Mesendoderm (in vitro differentiated cells): ENCODE measurements at regions not wholly inside any gene's neighbourhood (a gene's known extent, or its start where the extent isn't known, plus 50 kb on each side); places are given as distances from the start of the nearest gene placed in this dataset.

Experiments
- DNase-seq: peaks from one replicate; pipeline ENCODE4 v3.0.0; 2013
- H2AK5ac ChIP-seq: 2 replicates; pipeline ENCODE4 v1.6.1; 2013; ENCODE audit warnings: low read length, inconsistent platforms
- H2BK120ac ChIP-seq: 2 replicates; pipeline ENCODE4 v1.6.1; 2013; ENCODE audit warnings: low read depth, mild to moderate bottlenecking, low read length, moderate library complexity, mixed read lengths
- H2BK15ac ChIP-seq: replicated peaks from 2 replicates; pipeline ENCODE4 v1.6.1; 2013; ENCODE audit warnings: low read depth, mild to moderate bottlenecking, moderate library complexity
- H2BK5ac ChIP-seq: 2 replicates; pipeline ENCODE4 v1.6.1; 2013; ENCODE audit warnings: low read length, inconsistent platforms
- H3K18ac ChIP-seq: 2 replicates; pipeline ENCODE4 v1.6.1; 2013; ENCODE audit warnings: mild to moderate bottlenecking, low read length, mixed read lengths
- H3K23ac ChIP-seq: one replicate; pipeline ENCODE4 v1.6.1; 2013; ENCODE audit warnings: low read length
- H3K27ac ChIP-seq: 2 replicates; pipeline ENCODE4 v1.5.1; 2013; ENCODE audit warnings: low read depth, mild to moderate bottlenecking, inconsistent platforms, low read length, moderate library complexity
- H3K27me3 ChIP-seq: 2 replicates; pipeline ENCODE4 v1.6.1; 2013; ENCODE audit warnings: low read length, control low read depth, mild to moderate bottlenecking, inconsistent platforms; ENCODE audit not compliant: insufficient read depth, poor library complexity
- H3K36me3 ChIP-seq: 2 replicates; pipeline ENCODE4 v1.6.1; 2013; ENCODE audit warnings: low read length, inconsistent platforms; ENCODE audit not compliant: control insufficient read depth, insufficient read depth
- H3K4ac ChIP-seq: one replicate; pipeline ENCODE4 v1.6.1; 2013; ENCODE audit warnings: low read depth, mild to moderate bottlenecking, low read length, moderate library complexity
- H3K4me1 ChIP-seq: 2 replicates; pipeline ENCODE4 v1.6.1; 2013; ENCODE audit warnings: low read depth, low read length, inconsistent platforms; ENCODE audit not compliant: control insufficient read depth
- H3K4me2 ChIP-seq: 2 replicates; pipeline ENCODE4 v1.6.1; 2013; ENCODE audit warnings: low read length
- H3K4me3 ChIP-seq: 2 replicates; pipeline ENCODE4 v1.5.1; 2013; ENCODE audit warnings: mild to moderate bottlenecking, low read length
- H3K56ac ChIP-seq: one replicate; pipeline ENCODE4 v1.6.1; 2013; ENCODE audit warnings: low read length
- H3K79me1 ChIP-seq: 2 replicates; pipeline ENCODE4 v1.6.1; 2013; ENCODE audit warnings: low read length, inconsistent platforms
- H3K79me2 ChIP-seq: 2 replicates; pipeline ENCODE4 v1.6.1; 2013; ENCODE audit warnings: mild to moderate bottlenecking, low read length; ENCODE audit not compliant: control insufficient read depth, insufficient read depth
- H3K9ac ChIP-seq: 2 replicates; pipeline ENCODE4 v1.6.1; 2013; ENCODE audit warnings: low read length, inconsistent platforms
- H4K5ac ChIP-seq: one replicate; pipeline ENCODE4 v1.6.1; 2013; ENCODE audit warnings: low read length
- H4K8ac ChIP-seq: one replicate; pipeline ENCODE4 v1.6.1; 2013; ENCODE audit warnings: low read depth, mild to moderate bottlenecking, control low read depth, low read length, moderate library complexity
- WGBS: extraction: QIAGEN DNeasy Blood & Tissue Kit; methylation state at CpG from one replicate; pipeline ENCODE4 v1.1.7; 2013; ENCODE audit warnings: low lambda C conversion rate, missing lambda C conversion rate; ENCODE audit not compliant: insufficient coverage; ENCODE audit errors: extremely low coverage; 5-methylcytosine and 5-hydroxymethylcytosine counted together

- H4K8ac ChIP-seq: no peak overlapping the region
- DNase-seq: no peak
- no peak overlapping the region for H3K4ac ChIP-seq
- H3K56ac ChIP-seq: no peak overlapping the region
- H3K23ac ChIP-seq: no peak overlapping the region
- no peak overlapping the region for H3K4me2 ChIP-seq
- H4K5ac ChIP-seq: no peak overlapping the region
- no peak overlapping the region for H3K27ac ChIP-seq
- no peaks in the 10 kb centered on the region for H3K79me2 ChIP-seq
- H3K18ac ChIP-seq: no peak overlapping the region
- WGBS: no CpG with 5 or more reads among the region's 1 CpG
- H3K4me1 ChIP-seq: no peaks in the 10 kb centered on the region
- H2BK120ac ChIP-seq: no peak overlapping the region
- no peak overlapping the region for H2BK15ac ChIP-seq
- no peaks in the 10 kb centered on the region for H3K79me1 ChIP-seq
- no peak overlapping the region for H2BK5ac ChIP-seq
- no peaks in the 10 kb centered on the region for H3K27me3 ChIP-seq
- H3K9ac ChIP-seq: no peak overlapping the region
- H2AK5ac ChIP-seq: no peak overlapping the region
- H3K4me3 ChIP-seq: no peak overlapping the region
- no peaks in the 10 kb centered on the region for H3K36me3 ChIP-seq
Observed at GRCh38 chr5:122602700-122603099, 172.2 kb upstream of the SNX2 start.

GRCh38 chr5:122605236-122605635 is 169.6 kb upstream of the SNX2 start:
- no peak overlapping the region for H3K4ac ChIP-seq
- H3K36me3 ChIP-seq: no peaks in the 10 kb centered on the region
- no peak overlapping the region for H2AK5ac ChIP-seq
- WGBS: no CpG with 5 or more reads among the region's 4 CpGs
- no peak overlapping the region for H3K56ac ChIP-seq
- H3K79me1 ChIP-seq: no peaks in the 10 kb centered on the region
- H3K18ac ChIP-seq: no peak overlapping the region
- H3K4me1 ChIP-seq: no peaks in the 10 kb centered on the region
- H3K27me3 ChIP-seq: no peaks in the 10 kb centered on the region
- H3K4me3 ChIP-seq: no peak overlapping the region
- H2BK120ac ChIP-seq: no peak overlapping the region
- H3K23ac ChIP-seq: no peak overlapping the region
- no peak for DNase-seq
- no peak overlapping the region for H3K4me2 ChIP-seq
- no peak overlapping the region for H2BK15ac ChIP-seq
- H3K9ac ChIP-seq: no peak overlapping the region
- H4K8ac ChIP-seq: no peak overlapping the region
- no peak overlapping the region for H2BK5ac ChIP-seq
- H3K79me2 ChIP-seq: no peaks in the 10 kb centered on the region
- H4K5ac ChIP-seq: no peak overlapping the region
- H3K27ac ChIP-seq: no peak overlapping the region

GRCh38 chr5:122607818-122608217 is 167.1 kb upstream of the SNX2 start:
- H2AK5ac ChIP-seq: no peak overlapping the region
- H3K4me3 ChIP-seq: no peak overlapping the region
- no peak overlapping the region for H4K8ac ChIP-seq
- no peak overlapping the region for H3K4ac ChIP-seq
- H4K5ac ChIP-seq: no peak overlapping the region
- H3K23ac ChIP-seq: no peak overlapping the region
- H3K18ac ChIP-seq: no peak overlapping the region
- H3K27ac ChIP-seq: no peak overlapping the region
- no peak overlapping the region for H3K9ac ChIP-seq
- H3K79me2 ChIP-seq: no peaks in the 10 kb centered on the region
- H3K56ac ChIP-seq: no peak overlapping the region
- no peak overlapping the region for H2BK15ac ChIP-seq
- H3K79me1 ChIP-seq: no peaks in the 10 kb centered on the region
- H3K27me3 ChIP-seq: no peaks in the 10 kb centered on the region
- H3K36me3 ChIP-seq: no peaks in the 10 kb centered on the region
- H3K4me2 ChIP-seq: no peak overlapping the region
- no peak overlapping the region for H2BK120ac ChIP-seq
- no peak for DNase-seq
- H3K4me1 ChIP-seq: no peaks in the 10 kb centered on the region
- no peak overlapping the region for H2BK5ac ChIP-seq
- WGBS: no CpG with 5 or more reads among the region's 3 CpGs

GRCh38 chr5:122608222-122608621 is 166.7 kb upstream of the SNX2 start:
- Histone ChIP-seq H3K4ac (no peak overlapping the region), H2BK15ac (no peak overlapping the region), H3K27ac (no peak overlapping the region), H3K9ac (no peak overlapping the region), H3K4me2 (no peak overlapping the region), H2BK120ac (no peak overlapping the region), H3K23ac (no peak overlapping the region), H3K79me2 (no peaks in the 10 kb centered on the region), H4K5ac (no peak overlapping the region), H3K79me1 (no peaks in the 10 kb centered on the region), H2AK5ac (no peak overlapping the region), H3K18ac (no peak overlapping the region), H3K56ac (no peak overlapping the region), H4K8ac (no peak overlapping the region), H3K4me3 (no peak overlapping the region), H3K36me3 (no peaks in the 10 kb centered on the region), H2BK5ac (no peak overlapping the region), H3K27me3 (no peaks in the 10 kb centered on the region), H3K4me1 (peaks cover 1% of the 10 kb centered on the region)
- no peak for DNase-seq
- no CpG with 5 or more reads among the region's 3 CpGs for WGBS

- H3K27ac ChIP-seq: no peak overlapping the region
- H3K79me2 ChIP-seq: no peaks in the 10 kb centered on the region
- no peak overlapping the region for H3K4me2 ChIP-seq
- no peak overlapping the region for H4K5ac ChIP-seq
- H3K18ac ChIP-seq: no peak overlapping the region
- DNase-seq: peak; percentile 81
- H3K79me1 ChIP-seq: no peaks in the 10 kb centered on the region
- no peak overlapping the region for H3K9ac ChIP-seq
- H3K23ac ChIP-seq: no peak overlapping the region
- H2BK5ac ChIP-seq: no peak overlapping the region
- no peaks in the 10 kb centered on the region for H3K27me3 ChIP-seq
- H3K56ac ChIP-seq: no peak overlapping the region
- no peak overlapping the region for H2BK120ac ChIP-seq
- H2BK15ac ChIP-seq: no peak overlapping the region
- H2AK5ac ChIP-seq: no peak overlapping the region
- no peak overlapping the region for H3K4me3 ChIP-seq
- H4K8ac ChIP-seq: no peak overlapping the region
- no CpG with 5 or more reads among the region's 2 CpGs for WGBS
- H3K4ac ChIP-seq: no peak overlapping the region
- H3K4me1 ChIP-seq: peaks cover 2% of the 10 kb centered on the region
- H3K36me3 ChIP-seq: no peaks in the 10 kb centered on the region
Observed at GRCh38 chr5:122611406-122611805, 163.5 kb upstream of the SNX2 start.

- Histone ChIP-seq H2AK5ac (no peak overlapping the region), H4K8ac (no peak overlapping the region), H3K56ac (peak overlapping the region; percentile 50), H3K79me2 (no peaks in the 10 kb centered on the region), H3K79me1 (no peaks in the 10 kb centered on the region), H2BK15ac (no peak overlapping the region), H3K27ac (peak overlapping the region; percentile 25), H3K9ac (no peak overlapping the region), H3K4me3 (no peak overlapping the region), H3K27me3 (no peaks in the 10 kb centered on the region), H3K4me1 (peaks cover 2% of the 10 kb centered on the region), H2BK5ac (peak overlapping the region; percentile 32), H3K4me2 (no peak overlapping the region), H3K23ac (no peak overlapping the region), H3K36me3 (no peaks in the 10 kb centered on the region), H3K4ac (no peak overlapping the region), H2BK120ac (no peak overlapping the region), H4K5ac (no peak overlapping the region), H3K18ac (peak overlapping the region; percentile 94)
- no peak for DNase-seq
- WGBS: no CpG with 5 or more reads among the region's 5 CpGs
Observed at GRCh38 chr5:122612901-122613300, 162.0 kb upstream of the SNX2 start.
